NCI-H345 (cell line): ENCODE measurements at regions not wholly inside any gene's neighbourhood (a gene's known extent, or its start where the extent isn't known, plus 50 kb on each side); places are given as distances from the start of the nearest gene placed in this dataset.

Source experiments
- DNase-seq: peaks from one replicate; lab custom pipeline; 2025; lab: John Stamatoyannopoulos, UW

DNA sequence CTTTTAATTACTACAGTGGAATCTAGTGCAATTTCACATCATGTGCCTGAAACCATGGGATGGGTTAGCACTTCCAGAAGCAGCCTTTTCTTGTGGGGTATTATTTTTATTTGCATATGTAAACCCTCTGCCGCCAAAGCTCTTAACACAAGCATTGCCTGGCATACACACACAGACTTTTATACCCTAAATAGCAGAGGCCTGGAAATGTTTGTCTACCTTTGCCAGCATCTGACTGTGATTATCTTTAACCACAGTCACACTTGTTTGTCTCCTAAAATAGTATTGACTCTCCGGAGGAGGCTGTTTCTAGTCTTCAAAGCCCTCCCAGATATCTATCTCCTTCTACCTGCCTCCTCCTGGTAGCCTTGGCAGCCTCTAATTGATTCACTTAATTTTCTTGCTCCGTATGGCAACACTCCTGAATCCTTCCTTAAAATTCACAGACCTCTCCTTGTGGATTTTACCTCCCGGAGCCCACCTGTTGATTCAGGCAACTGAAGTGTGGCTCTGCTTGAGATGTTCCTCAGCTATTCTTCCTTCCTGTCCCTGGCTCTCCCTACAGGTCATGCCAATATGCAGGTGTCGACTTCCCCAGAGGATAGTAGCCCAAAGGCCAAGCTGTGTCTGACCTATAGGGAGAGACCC, 127.1 kb upstream of the UMPS start:
- DNase-seq, result no peak

DNA sequence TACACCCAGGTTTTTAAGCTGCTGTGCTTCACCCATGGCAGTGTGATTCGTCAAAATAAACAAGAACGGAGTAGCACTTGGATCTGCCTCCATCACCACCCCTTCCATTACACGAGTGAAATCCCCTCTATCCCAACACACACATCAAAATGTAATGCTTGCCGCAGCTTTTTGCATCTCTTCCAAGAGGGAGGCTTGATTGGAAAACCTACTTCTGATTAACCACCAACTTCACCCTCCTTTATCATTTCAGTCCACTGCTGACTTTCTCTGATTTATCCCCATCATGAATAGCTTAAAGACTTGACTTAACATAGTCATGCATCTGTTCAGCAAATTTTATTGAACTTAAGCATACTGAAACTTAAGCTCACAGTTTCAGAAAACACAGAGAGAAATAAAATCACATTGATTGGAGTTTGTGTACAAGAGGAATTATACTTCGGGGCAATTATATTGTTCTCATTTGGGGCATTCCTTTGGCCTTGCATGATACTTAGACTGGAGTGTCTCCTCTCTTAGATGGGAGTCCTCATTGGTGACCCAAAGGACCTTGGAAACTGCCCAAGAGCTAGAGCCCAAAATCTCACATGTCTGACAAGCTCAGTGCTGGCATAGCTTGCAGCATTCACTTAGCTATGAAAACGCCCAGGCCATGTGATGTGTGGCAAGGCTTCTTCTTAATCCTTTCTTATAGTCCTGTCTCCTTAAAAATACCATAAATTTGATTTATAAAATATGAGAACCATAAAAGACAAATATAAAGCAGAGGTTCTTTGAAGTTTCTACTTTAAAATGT, 124.3 kb upstream of the UMPS start:
- DNase-seq, result no peak

DNA sequence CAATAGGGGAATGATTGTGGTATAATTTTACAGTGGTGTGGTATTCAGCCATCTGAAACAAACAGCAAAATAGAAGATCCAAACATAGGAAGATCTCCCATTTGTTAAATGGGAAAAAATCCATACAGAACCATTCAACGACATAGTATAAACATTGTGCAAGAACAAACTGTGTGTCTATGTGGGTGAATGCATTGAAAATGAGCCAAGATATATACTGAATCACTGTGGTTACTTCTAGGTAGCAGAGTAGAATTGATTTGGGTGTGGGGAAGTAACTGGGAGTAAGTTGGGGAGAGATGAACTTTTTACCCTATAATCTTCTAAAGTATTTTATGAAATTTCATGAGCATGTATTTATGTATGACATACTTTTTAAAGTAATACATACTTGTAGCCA, 123.1 kb upstream of the UMPS start:
- no peak for DNase-seq

DNA sequence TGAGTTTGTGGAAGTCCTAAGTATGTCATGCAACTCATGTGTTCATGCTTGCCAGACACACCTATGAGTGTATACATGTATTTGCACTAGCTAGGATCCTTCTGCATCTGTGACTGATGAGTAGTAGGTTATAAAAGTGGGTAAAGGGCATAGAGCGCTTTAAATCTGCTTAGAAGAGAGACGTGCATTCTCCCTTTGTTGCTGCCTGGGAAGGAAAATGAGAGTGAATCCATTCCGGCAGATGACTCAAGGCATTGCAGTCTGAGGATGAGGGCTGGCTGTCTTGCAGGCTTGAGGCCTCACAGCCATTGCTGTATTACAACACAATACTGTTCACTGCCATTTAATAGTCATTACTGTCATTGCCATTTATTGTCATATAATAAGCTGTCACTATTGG, 120.8 kb upstream of the UMPS start:
- DNase-seq, result no peak

DNA sequence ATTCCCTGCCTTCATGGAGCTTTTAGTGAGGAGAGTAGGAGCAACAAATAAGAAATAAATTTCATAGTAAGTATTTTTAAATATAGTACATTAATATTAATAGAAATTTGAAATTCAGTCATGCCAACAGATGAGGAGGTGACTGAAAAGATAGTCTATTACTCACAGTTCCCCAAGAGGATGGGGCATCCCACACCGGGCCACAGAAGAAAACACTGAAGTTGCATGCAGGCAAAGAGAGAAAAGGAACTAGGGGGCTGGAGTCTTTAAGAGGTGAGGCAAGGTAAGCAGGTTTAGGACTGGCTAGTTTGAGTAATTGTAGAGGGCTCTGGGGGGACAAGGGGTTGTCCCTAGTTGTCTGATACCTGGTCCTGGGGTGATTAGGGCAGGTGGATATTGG, 120.1 kb upstream of the UMPS start:
- DNase-seq, result no peak

DNA sequence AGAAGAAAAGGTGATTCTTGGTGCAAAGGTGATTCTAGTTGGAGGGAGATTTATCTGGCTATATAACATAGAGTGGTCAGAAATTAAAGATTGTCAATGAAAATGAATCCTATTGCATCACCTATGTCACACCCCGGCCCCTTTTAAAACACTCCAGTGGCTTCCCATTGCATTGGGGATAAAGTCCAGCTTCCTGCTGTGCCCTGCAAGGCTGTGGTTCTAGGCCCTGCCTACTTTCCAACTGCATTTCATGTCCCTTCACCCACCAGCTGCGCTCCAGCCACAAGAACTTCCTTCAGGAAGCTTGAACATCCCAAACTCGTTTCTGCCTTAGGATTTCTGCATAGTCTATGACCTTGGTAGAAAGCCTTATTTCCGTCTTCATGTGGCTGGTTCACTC, 118.7 kb upstream of the UMPS start:
- no peak for DNase-seq

DNA sequence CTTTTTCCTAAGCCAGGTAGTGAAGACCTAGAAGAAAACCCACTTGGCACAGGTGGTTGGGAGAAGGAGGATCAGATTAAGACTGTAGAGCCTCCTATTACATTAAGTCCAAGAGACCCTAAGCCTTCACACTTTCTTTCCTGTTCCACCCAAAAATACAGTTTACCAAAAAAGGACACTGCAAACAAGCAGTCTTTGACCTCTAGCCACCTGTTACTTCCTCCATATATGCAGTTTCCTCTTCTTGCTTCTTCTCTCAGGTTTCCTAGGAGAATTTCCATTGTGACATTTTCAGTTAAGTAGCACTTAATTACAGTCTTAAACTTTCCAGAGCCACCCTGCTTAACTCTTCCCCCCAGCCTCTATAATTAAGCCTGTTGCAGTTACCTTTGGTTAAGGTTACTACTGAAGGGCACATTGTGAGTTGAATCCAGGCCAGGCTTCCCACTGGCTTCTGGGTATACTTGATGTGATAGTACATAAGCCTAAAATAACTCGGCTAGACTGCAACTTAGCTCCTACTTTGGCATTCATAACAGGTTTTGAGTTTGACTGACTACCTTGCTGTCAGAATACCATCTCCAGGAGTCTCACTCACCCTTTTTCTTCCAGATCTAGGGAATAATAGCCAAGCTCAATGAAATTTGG, 114.2 kb upstream of the UMPS start:
- no peak for DNase-seq

DNA sequence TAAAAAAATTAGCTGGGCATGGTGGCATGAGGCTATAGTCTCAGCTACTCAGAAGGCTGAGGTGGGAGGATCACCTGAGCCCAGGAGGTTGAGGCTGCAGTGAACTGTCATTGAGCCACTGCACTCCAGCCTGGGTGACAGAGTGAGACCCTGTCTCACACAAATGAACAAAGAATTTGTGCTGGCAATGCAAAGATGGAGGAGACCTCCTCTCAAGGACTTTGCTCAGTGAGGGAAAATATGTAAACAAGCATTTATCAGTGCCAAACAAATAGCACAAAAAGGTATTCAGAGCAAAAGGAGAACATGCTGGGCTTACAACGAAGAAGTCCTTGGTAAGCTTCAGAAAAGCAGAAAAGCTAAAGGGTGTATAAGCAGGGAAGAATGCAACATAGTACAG, 113.1 kb upstream of the UMPS start:
- no peak for DNase-seq

DNA sequence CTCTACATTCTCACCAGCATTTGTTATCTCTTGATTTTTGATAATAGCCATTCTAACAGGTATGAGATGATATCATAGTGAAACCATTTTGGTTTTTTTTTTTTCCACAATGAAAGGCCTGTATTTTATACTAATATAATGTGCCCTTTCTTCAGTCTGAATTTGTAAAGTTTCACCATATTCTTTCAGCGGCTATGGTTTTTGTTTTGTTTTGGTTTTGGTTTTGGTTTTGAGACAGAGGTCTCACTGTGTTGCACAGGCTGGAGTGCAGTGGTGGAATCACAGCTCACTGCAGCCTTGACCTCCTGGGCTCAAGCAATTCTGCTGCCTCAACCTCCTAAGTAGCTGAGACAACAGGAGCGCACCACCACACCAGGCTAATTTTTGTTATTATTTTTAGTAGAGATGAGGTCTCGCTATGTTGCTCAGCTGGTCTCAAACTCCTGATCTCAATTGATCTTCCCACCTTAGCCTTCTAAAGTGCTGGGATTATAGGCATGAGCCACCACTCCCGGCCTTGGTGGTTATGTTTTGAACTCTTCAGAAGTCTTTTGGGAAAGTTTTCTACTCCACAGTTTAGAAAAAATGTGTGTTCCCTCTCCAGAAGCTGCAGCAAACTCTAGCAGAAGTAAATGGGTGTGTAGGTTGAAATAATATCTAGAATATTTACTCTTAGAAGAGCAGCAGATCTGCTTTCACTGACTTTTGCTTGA, 110.2 kb upstream of the UMPS start:
- no peak for DNase-seq

DNA sequence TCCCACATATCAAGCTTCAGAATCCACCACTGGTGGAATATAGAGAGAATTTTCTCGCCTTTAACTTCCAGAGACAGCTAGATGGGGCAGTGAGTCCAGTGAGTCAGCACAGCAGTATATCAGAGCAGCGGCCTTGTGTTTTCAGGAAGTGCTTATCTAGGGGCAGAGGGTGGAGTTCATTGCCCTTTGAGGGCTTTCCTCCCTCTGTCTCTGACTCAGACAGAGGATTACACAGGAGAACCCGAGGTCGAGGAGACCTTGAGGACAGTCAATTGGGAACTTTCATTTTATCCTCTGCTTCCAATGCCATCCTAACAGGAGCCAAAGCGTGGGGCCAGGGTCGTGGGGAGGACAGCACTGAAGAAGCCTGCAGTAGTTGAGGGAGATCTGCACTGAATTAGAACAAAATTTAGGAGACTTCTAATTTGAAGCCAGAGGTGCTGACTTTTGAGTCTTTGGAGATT, 109.6 kb upstream of the UMPS start:
- DNase-seq, result no peak

DNA sequence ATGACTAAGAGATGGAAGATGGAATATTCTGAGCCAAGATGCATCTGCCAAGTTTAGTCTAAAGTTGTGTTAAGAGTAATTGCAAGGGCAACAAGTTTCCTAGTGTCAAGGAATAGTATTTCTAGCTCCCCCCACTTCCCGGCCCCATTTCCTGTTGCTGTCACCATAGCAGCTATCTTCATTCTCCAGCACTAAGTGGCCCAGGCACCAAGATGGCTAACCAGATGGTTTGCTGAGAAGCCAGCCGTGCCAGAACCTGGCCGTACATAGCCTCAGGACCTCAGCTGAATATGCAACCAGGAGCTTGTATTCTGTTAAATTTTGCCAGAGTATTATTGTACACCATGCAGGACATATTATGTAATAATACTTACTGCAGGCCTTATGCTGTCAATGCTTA, 108.8 kb upstream of the UMPS start:
- no peak for DNase-seq

DNA sequence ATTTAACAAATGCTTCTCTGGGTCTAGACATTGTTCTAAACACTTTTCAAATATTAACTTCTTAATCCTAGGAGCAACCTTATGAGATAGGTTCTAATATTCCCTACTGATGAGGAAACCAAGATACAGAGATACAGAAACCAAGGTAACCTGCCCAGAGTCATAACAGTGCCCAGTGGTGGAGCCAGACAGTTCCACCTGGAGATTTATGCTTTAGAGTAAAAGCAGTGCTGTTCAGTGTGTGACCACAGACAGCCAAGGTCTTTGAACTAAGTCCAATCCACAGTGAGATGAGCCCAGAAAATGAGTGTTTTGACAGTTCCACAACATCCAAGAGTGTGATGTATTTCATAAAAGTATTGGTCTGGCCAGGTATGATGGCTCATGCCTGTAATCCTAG, 105.2 kb upstream of the UMPS start:
- no peak for DNase-seq

DNA sequence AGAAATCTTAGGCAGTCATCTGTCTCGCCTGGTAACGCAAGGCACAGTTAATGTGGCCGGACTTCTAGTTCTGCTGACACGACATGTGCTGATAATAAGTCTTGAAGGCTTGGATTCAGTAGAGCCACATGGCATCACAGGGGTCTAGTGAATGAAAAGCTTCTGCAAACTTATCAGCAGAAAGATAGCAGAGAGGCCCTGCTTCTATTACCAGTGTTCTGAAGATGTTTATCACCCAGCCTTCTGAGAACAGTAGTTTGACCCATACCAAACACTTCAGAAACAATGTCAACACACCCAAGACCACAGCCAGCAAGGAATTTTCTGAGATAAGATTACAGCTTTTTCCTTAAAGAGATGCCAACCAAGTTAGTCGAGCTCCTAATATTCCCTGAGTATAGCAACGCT, 102.7 kb upstream of the UMPS start:
- no peak for DNase-seq

DNA sequence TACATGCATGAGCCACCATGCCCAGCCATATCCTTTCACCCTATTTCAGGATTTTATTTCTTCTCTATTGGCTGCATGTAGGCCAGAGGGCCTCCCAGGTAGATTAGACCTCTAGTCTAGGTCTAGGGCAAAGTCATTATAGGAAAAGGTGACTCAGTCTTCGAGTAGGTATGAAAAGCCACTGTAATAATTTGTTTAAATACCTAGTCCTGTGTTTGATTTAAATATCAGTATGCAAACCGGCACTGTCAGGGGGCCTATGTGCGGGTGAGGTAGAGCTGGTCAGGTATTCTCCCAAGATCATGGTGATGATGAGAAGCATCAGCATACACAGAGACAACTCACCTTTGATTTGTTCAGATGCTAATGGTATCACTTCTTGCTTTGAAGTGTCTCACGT, 101.4 kb upstream of the UMPS start:
- DNase-seq, result no peak

DNA sequence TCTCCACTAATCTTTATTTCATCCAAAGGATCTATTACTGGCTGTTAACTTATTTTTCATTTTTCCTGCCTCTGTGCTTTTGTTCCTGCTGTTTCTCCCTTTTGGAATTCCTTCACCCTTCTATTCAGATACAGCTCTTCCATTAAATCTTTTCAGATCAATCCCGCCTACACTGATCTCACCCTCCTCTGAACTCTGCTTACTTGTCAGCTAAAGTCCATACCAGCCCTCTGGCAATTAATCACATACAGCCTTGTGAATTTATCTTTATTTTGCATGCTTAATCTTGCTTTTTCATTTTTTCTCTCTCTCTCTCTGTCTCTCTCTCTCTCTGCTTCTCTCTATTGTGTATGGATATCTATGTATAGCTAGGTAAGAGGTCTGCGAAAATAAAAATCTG, 100.8 kb upstream of the UMPS start:
- no peak for DNase-seq

DNA sequence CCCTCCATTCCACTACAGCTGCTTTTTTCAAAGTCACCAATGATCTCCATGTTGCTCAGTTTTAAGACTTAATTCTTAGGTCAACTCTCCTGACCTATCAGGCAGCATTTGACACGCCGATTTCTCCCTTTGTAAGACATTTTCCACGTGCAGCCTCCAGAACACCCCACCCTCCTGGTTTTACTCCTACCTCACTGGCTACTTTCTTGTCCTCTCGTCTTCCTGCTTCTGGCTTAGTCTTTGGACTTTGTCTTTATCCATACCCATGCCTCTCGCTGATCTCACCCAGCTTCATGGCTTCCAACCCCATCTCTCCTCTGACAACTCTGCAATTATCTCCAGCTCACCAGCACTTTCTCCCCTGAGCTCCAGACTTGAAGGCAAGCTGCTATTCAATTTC, 99.3 kb upstream of the UMPS start:
- no peak for DNase-seq

DNA sequence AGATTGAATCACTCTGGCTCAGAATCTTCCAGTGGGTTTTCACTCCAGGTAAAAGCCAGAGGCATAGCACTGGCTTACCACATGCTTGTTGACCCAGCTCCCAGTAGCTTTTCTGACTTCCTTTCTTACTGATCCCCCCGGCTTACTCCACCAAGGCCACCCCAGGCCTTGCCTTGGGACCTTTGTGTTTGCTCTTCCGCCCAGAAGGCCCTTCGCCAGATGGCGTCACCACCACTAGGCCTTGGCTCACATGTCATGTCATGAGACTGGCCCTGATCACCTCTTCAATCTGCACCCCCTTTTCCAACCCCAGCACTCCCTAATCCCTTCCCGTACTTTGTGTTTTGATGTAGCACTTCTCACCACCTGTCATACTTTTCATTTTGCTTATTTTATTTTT, 98.5 kb upstream of the UMPS start:
- no peak for DNase-seq

DNA sequence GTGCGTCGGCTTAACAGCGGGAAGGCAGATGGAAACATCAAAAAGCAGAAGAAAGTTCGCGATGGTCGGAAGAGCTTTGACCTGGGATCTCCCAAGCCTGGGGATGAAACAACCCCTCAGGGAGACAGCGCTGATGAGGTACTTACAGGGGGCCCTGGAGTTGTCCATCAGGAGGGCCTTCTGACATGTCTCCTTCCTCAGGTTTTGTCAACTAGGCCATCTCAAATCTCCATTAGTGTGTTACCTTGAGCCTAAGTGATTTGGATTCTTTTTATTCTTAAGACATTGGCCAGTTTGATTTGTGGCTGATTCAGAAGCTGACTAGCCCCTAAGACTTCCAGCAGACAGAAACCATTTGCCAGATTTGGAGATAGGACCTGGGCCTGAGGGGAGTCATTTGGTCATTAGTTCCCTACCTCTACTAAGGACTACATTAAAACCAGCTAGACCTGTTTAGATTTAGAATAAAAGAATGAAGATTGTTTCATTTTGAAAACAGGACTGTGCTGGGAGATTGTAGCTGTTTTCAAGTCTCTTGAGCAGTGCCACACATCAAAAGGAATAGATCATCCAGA, 97.6 kb upstream of the UMPS start:
- DNase-seq, result no peak

DNA sequence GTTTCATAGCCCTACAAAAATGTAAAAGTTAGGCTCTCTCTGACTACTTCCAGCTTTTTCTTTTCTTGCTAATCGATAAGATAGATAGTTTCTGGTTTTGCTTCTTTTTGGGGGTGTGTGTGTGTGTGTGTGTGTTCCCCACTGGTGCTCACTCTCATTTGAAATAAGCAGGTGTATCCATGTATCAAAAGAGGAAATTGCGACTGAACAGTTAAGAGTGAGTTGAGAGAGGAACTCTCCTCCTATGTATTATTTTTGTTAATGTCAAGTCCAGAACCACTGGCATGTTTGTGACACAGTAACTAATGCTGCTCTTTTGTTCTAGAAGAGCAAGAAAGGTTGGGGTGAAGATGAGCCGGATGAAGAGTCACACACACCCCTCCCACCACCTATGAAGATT, 96.7 kb upstream of the UMPS start:
- no peak for DNase-seq

DNA sequence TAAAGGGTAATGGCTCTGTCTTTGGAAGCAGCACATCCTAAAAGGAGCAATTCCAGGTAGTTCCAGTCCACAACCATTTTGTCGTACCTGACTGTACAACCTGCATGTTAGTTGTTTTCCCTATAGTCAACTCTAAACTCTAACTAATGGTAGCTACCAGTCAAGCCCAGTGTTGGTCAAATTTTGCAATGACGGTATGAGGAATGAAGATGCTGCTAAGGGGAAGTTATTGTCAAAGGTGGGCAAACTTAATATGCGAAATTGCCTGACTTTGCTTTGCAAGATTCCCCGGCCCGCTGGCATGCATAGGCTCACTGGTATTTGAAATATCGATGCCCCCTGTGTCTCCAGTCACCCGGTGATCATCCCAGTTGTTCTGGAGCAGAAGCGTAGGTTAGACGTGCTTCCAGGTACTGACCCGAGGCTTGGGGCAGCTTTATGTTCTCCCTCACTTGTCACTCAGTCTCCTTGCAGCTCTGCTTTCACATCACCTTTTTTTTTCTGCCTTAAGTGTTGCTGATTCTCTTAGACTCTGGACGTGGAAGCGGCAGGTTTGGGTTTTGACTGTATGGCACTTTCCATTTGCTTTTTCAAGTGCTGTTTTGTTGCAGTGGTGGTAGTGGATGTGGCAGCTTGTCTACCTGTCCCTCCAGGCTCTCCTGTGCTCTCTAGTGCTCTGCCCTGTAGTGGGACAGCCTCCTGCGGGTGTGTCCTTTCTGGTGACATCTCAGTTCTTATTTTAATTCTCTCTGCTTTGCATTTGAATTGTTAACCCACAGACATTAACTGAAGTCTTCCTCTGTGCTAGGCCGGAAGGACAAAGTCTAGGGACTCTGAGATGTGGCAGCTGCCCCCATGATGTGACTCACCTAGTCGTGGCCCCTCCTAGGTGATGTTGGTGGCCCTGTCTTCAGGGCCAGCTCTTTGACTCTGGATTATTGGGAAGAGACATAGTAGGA, 95.8 kb upstream of the UMPS start:
- DNase-seq, result no peak

DNA sequence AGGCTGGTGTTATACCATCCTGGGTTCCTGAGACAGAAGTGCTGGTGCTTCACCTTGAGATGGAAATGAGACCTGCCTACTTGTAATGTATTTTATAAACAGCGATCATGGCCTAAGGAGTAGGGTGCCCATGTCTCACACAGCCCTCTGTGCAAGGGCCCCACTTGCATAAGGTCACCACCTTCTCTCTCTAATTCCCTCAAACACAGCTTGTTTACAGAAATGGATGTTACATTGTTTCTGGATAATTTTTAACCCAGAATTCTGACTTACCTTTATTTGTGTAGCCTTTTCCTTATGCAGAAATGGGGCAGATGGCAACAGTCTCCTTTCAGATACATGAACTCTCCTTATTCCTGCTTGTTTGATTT, 95.1 kb upstream of the UMPS start:
- no peak for DNase-seq
